ENCODE measurements at regions not wholly inside any gene's neighbourhood (a gene's known extent, or its start where the extent isn't known, plus 50 kb on each side); places are given as distances from the start of the nearest gene placed in this dataset.

DNA sequence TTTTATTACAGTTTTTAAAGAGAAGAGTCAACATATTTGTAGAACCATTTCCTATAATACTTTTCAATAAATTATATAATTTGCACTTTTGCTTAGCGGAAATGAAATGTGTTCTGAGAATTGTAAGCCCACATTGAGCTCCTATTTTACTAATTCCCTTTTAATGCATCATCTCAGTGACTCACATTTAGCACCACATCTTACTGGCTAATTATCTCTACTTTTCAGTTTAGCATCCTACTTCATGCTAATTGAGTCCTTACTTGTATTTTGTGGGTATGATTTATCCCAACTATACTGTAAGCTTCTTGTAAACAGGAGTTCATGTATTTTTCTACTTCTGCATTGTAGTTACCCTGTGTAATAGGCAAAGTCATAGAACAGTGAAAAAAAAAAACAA, 67.5 kb downstream of the TMX1 start:
- Mint-ChIP-seq H3K27me3 (peaks cover 16% of the 10 kb centered on the region), H3K36me3 (ENCODE audit: low read depth) (no peaks in the 10 kb centered on the region), H3K4me3 (no peak overlapping the region), H3K27ac (no peak overlapping the region), H3K4me1 (ENCODE audit: low read depth) (peaks cover 15% of the 10 kb centered on the region), H3K9me3 (no peaks in the 10 kb centered on the region)

DNA sequence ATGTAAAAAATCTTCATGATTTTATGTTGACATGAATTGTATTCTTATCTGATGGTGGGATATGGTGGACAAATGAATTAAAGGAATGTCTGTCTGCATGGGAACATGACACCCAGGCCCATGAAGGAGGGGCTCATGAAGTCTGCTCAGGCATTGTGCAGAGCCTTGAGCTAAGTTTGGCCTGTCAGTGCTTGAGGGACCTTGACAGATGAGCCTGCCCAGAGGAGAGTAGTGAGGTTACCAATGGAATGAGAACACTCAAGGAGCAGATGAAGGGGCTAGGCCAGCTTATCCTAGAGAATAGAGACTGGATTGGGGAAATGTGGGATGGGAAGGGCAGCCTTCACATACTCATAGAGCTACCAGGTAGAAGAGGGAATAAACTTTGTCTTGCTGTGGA, 68.8 kb downstream of the TMX1 start:
- Mint-ChIP-seq H3K27ac (no peak overlapping the region), H3K4me1 (ENCODE audit: low read depth) (peaks cover 15% of the 10 kb centered on the region)

DNA sequence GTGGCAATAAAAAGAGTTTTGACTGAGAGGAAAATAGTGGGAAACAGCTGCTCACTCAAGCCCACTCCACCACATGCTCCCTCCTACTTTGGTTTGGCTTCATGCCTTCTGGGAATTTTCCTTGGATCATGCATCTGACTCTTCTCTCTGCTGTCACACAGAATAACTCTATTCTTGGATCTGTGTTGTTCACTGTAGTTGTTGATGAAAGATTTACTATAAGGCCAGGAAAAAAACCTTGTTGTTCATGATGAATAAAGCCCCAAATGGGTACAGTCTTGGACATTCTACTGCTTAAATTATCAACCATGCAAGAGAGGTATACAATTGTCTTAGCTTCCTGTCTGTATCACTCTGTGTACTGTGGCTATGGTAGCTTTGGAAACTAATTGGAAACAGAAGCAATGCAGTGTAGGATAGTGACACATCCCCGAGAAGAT, 70.5 kb downstream of the TMX1 start:
- Mint-ChIP-seq H3K36me3 (ENCODE audit: low read depth) (no peaks in the 10 kb centered on the region), H3K9me3 (no peaks in the 10 kb centered on the region), H3K4me1 (ENCODE audit: low read depth) (peaks cover 3% of the 10 kb centered on the region), H3K27me3 (peaks cover 16% of the 10 kb centered on the region), H3K27ac (no peak overlapping the region), H3K4me3 (no peak overlapping the region)

More for the DNA sequence above, 68.8 kb downstream of the TMX1 start:
- Mint-ChIP-seq H3K4me3 (no peak overlapping the region), H3K27me3 (peaks cover 16% of the 10 kb centered on the region), H3K9me3 (no peaks in the 10 kb centered on the region), H3K36me3 (ENCODE audit: low read depth) (no peaks in the 10 kb centered on the region)

DNA sequence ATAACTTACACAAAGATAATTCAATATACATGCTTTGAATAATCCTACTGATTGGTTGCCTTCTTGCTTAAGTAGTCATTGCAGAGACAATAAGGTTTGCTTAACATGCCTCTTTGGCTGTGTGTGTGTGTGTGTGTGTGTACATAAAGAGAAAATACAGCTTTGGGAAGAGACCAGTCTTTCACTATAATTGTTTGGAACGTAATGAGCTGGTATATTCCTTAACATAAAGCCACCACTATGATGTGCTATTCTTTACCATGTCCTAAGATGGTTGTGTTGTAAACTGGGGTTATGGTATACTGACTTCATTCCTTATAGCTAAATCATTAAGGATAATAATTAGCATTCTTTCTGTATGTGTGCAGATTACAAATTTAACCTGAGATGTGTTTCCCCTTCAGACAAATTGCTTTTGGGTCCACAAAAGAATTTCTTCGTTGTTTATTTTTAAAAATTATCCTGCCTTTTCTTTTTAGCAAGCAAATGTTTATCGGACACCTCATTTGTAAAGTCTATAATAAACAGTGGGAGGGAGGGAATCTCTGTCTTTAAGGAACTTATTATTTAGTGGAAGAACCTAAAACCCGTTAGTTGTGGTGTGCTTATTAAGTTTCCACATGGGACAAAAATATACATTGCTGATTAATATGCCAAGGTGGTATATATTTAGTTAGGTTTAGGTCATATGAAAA, 74.4 kb downstream of the TMX1 start:
- Mint-ChIP-seq H3K4me3 (no peak overlapping the region), H3K27me3 (peaks cover 19% of the 10 kb centered on the region), H3K27ac (no peak overlapping the region), H3K9me3 (no peaks in the 10 kb centered on the region), H3K4me1 (ENCODE audit: low read depth) (no peaks in the 10 kb centered on the region), H3K36me3 (ENCODE audit: low read depth) (no peaks in the 10 kb centered on the region)

DNA sequence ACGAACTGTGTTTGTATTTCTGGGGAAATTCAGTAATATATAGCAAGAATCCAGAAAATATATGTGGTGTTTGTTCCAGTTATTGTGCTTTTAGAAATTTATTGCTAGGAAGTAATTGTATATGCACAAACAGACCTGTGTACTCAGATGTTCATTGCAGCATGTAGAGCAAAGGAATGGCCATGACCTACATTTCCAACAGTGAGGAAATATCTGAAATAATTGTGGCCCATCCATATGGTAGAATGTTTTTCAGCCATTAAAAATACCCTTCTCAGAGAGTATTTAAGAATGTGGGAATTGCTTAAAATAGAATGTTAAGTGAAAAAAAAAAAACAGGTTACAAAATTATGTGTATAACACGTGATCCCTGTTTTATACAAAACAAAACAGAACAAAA, 77.3 kb downstream of the TMX1 start:
- Mint-ChIP-seq H3K4me3 (no peak overlapping the region), H3K9me3 (no peaks in the 10 kb centered on the region), H3K36me3 (ENCODE audit: low read depth) (no peaks in the 10 kb centered on the region), H3K27me3 (peaks cover 8% of the 10 kb centered on the region), H3K27ac (no peak overlapping the region), H3K4me1 (ENCODE audit: low read depth) (no peaks in the 10 kb centered on the region)

DNA sequence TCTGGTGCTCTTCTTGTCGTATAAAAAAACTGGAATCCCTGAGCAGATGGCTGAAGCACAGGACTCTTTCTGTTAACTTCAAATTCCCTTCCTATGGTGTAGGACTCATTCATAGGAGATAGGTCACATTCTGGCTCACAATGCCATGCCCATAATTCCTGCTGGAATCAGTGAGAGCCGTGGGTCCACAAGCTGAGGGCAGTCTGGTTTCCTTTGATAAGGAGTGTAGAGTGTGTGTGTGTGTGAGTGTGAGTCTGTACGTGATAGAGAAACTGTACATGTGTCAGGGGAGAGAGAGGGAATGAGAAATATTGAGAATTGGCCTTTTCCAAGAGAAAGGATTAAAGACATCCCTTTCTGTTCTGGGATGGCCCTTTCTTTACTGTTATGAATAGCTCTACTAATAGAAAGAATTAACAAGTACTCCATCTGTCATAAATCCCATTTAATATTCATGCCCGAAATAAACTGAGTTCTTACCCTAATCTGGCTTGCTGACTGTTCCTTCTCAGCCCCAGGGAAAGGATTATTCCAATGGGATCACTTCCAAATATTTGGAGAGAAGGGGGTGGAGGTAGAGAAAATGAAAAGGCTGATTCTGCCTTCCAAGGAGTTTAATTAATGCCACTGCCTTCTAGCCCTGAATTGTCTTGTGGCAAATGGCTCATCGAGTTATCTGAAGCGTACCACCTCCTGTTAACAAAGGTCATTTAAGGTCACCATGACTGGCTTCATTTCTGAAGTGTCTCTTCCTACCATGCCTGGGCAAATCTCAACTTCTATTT, 79.0 kb downstream of the TMX1 start:
- Mint-ChIP-seq H3K9me3 (no peaks in the 10 kb centered on the region), H3K36me3 (ENCODE audit: low read depth) (no peaks in the 10 kb centered on the region), H3K4me1 (ENCODE audit: low read depth) (peaks cover 9% of the 10 kb centered on the region), H3K27me3 (peaks cover 8% of the 10 kb centered on the region), H3K4me3 (no peak overlapping the region), H3K27ac (no peak overlapping the region)

DNA sequence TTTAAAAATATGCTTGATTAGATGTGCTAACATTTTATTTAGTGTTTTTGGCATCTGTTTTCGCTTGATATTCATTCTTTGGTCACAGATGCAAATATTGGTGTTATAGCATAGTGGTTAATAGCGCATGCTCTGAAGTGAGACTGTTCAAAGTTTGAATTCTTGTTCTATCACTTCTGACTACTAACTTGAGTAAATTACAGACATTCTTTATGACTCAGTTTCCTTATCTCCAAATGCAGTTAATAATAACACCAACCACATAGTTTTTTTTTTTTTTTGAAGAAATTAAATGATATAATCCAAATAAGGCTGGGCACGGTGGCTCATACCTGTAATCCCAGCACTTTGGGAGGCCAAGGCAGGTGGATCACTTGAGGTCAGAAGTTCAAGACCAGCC, 81.0 kb downstream of the TMX1 start:
- no peaks in the 10 kb centered on the region for H3K9me3 Mint-ChIP-seq
- H3K4me3 Mint-ChIP-seq, result no peak overlapping the region
- no peaks in the 10 kb centered on the region for H3K36me3 Mint-ChIP-seq (ENCODE audit: low read depth)
- H3K27me3 Mint-ChIP-seq, result peaks cover 17% of the 10 kb centered on the region
- peaks cover 16% of the 10 kb centered on the region for H3K4me1 Mint-ChIP-seq (ENCODE audit: low read depth)
- no peak overlapping the region for H3K27ac Mint-ChIP-seq

DNA sequence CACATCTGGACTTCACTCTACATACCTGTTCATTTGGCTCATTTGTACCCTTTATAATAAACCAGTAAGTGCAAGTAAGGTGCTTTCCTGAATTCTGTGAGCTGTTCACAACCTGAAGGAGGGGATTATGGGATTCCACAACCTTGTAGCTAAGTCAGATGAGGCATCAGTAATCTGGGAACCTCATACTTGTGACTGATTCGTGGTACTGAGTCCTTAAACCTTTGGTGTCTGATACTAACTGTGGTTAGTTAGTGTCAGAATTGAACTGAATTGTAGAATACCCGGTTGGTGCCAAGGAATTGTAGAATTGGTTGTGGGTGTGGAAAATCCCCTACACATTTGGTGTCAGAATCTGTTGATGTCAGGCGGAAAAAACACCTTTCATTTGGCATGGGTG, 83.4 kb downstream of the TMX1 start:
- no peak overlapping the region for H3K4me3 Mint-ChIP-seq
- H3K4me1 Mint-ChIP-seq (ENCODE audit: low read depth), result peaks cover 33% of the 10 kb centered on the region
- no peaks in the 10 kb centered on the region for H3K36me3 Mint-ChIP-seq (ENCODE audit: low read depth)
- H3K27me3 Mint-ChIP-seq, result peaks cover 33% of the 10 kb centered on the region
- no peak overlapping the region for H3K27ac Mint-ChIP-seq
- no peaks in the 10 kb centered on the region for H3K9me3 Mint-ChIP-seq

DNA sequence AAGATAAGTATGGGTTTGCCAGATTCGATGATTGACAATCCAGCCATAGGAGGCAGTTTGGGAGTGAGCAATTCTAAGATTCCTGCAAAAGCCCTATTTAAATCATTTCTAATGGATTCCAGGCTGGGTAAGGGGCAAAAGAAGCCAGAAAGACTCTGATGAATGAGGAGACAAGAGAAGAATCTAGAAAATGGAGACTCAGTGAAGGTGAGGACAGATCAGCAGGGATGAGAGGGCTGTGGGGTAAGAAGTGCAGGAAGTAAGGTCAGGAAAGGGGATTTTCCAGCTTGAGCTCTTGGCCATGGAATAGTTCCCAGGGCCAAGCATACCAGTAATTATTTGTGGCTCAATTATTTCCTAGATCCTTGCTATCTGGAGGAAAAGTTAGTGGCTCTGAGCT, 87.3 kb downstream of the TMX1 start:
- H3K36me3 Mint-ChIP-seq (ENCODE audit: low read depth), result no peaks in the 10 kb centered on the region
- no peak overlapping the region for H3K27ac Mint-ChIP-seq
- peaks cover 47% of the 10 kb centered on the region for H3K4me1 Mint-ChIP-seq (ENCODE audit: low read depth)
- no peaks in the 10 kb centered on the region for H3K9me3 Mint-ChIP-seq
- peaks cover 36% of the 10 kb centered on the region for H3K27me3 Mint-ChIP-seq
- no peak overlapping the region for H3K4me3 Mint-ChIP-seq

DNA sequence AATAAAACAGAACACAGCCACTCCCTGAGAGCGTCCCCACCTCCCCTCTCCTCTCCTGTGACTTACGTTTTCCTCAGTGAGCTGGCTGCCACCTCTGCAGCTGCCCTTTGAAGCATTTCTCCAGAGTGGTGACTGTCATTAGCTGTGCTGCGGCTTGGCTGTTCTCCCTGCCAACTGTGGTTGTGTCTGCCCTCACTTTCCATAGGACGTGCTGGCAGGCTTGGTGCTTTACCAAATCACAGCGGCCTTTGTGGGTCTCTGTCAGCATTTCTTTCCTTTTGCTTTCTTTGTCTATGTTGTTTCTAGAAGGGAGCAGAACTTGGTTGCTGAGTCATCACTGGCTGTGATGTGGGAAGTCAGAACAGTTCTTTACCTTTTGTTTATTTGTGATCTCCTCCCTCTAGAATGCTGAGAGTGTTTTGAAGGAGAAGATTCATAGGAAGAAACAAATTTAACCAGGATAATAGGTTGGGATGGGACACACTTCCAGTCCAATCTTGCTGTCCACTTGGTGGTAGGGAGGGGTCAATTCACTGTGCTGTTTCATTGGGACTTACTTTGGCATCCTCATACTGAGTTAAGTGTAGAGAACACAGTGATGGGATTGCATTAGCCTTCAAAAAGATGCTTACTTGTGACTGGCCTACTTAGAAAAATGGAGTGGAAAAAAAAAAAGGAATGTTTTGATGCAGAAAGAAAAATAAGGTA, 88.2 kb downstream of the TMX1 start:
- H3K36me3 Mint-ChIP-seq (ENCODE audit: low read depth), result no peaks in the 10 kb centered on the region
- peaks cover 40% of the 10 kb centered on the region for H3K27me3 Mint-ChIP-seq
- peak overlapping the region; percentile 79 for H3K27ac Mint-ChIP-seq
- peaks cover 48% of the 10 kb centered on the region for H3K4me1 Mint-ChIP-seq (ENCODE audit: low read depth)
- H3K4me3 Mint-ChIP-seq, result no peak overlapping the region
- H3K9me3 Mint-ChIP-seq, result no peaks in the 10 kb centered on the region

DNA sequence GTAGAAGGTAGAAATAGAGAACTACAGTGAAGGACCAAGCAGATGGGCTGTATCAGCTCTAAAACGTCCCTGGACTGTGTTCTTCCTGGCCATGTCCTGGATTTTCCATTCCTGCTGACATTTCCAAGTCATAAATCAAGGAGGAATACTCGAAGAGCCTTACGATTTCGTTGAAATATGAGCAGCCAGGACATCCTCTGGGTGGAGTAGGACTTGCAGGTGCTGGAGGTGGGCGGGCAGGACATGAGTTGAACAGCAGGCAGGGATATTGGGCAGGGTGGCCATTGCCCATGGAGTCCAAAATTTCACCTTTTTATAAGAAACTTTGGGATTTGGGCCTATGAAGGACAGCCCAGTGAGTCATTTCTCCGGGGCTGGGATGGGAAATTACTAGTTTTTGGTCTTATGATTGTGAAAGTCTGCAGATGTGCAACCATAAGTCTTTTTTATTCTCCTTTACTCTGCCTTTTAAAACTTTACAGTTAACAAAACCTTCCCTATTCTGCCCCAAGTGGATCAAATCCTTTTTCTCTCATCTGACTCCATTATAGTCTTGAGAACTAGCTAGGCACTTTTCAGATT, 88.8 kb downstream of the TMX1 start:
- Mint-ChIP-seq H3K27me3 (peaks cover 42% of the 10 kb centered on the region), H3K4me1 (ENCODE audit: low read depth) (peaks cover 41% of the 10 kb centered on the region), H3K36me3 (ENCODE audit: low read depth) (no peaks in the 10 kb centered on the region), H3K27ac (peak overlapping the region; percentile 79), H3K4me3 (no peak overlapping the region), H3K9me3 (no peaks in the 10 kb centered on the region)

DNA sequence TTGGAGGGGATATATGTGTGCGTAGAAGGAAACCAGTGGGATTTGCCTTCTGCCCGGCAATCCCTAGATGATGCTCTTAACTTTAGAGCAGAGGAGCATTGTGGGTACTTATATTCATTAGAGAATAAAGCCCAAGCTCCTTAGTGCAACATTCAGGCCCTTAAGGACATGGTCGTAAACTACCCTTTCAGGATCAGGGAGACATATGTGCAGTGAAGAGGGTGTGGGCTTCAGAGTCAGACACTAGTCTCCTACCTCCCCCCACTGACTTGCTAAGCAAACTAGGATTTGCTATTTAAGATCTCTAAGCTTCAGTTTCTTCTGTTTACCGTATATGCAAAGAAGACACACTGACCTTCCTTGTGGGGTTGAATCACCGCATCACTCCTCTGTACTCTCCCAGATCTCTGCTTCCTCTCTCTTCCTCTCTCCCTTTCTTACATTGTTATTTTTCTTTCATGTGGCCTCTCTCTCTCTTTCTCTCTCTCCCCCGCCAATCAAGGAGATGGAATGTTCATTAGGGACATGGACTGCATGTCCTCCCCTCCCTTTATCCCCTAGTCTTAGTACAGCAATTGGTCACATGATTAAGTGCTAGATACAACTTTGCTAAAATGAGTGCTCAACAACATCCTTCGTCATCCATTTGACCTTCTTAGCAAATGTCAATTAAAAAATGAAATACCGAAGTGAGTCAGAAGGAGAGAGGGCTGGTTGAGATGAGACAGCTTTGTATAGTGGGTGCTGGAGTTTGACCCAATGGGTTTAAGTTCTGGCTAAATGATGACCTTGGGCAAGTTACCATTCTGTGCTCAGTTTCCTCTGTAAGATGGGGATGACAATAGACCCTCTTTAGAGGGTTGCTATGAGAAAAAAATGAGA, 91.7 kb downstream of the TMX1 start:
- Mint-ChIP-seq H3K27ac (peak overlapping the region; percentile 59), H3K36me3 (ENCODE audit: low read depth) (no peaks in the 10 kb centered on the region), H3K4me1 (ENCODE audit: low read depth) (peaks cover 32% of the 10 kb centered on the region), H3K4me3 (peak overlapping the region; percentile 14), H3K27me3 (peaks cover 29% of the 10 kb centered on the region), H3K9me3 (no peaks in the 10 kb centered on the region)

DNA sequence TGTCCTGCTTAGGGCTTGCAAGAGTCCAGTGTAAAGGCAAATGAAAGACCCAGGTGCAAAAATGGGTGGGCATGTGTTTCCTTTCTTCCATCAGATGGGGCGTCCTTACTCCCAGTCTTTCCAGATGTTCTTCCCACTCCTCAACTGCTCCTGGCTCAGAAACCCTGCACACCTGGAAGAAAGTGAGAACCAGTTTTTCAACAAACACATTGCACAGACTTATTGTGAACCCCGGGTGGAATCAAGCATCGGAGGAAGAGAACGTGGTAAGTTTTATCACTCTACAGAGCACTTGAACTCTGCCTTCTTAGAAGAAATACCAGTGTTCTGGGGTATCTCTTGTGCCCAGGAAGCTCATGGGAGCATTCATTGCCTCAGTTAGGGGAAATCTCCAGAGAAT, 93.3 kb downstream of the TMX1 start:
- H3K27me3 Mint-ChIP-seq, result peaks cover 17% of the 10 kb centered on the region
- no peaks in the 10 kb centered on the region for H3K36me3 Mint-ChIP-seq (ENCODE audit: low read depth)
- H3K4me1 Mint-ChIP-seq (ENCODE audit: low read depth), result peaks cover 18% of the 10 kb centered on the region
- H3K27ac Mint-ChIP-seq, result no peak overlapping the region
- no peaks in the 10 kb centered on the region for H3K9me3 Mint-ChIP-seq
- H3K4me3 Mint-ChIP-seq, result no peak overlapping the region

DNA sequence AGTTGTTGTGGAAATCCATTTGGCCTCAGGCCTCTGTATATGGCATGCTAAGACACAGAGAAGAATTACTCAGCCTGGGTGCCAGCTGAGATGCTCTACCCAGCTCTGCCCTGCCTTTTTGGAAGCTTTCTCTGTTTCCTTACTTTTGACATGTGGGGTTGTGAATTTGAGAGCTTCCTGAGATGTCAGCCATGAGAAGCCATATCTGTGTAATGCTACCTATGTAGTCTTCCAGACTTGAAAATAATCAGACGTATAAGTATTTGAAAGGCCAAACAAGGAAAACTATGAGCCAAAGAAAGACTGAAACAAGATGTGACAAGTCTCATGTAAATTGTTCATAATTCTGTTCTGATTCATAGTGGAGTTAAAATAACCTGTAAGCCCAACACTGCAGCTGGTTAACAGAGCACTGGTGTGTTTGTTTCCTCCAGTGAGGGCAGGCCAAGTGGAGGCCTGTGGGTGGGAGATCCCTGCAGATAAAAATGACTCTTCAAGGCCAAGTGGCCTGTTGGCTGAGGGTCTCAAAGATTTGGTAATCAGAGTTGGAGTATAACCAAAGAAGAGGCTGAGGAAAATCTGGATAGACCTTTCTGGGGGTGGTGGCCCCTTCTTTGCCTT, 94.0 kb downstream of the TMX1 start:
- no peak overlapping the region for H3K27ac Mint-ChIP-seq
- H3K4me3 Mint-ChIP-seq, result no peak overlapping the region
- peaks cover 12% of the 10 kb centered on the region for H3K27me3 Mint-ChIP-seq
- no peaks in the 10 kb centered on the region for H3K36me3 Mint-ChIP-seq (ENCODE audit: low read depth)
- no peaks in the 10 kb centered on the region for H3K9me3 Mint-ChIP-seq
- peaks cover 10% of the 10 kb centered on the region for H3K4me1 Mint-ChIP-seq (ENCODE audit: low read depth)

Data from stimulated activated naive CD8-positive, alpha-beta T cell treated with anti-CD3 and anti-CD28 coated beads, Interleukin-15, Interleukin-2, amounts not matched to agents 100 ng/mL and 50 ng/mL, for 24 hours (primary cell).